NCI-H345 treated with DMSO at 0.1 percent for 48 hours (cell line): ENCODE measurements at regions not wholly inside any gene's neighbourhood (a gene's known extent, or its start where the extent isn't known, plus 50 kb on each side); places are given as distances from the start of the nearest gene placed in this dataset.

Source experiments
- DNase-seq: peaks from one replicate; lab custom pipeline; 2025; ENCODE audit not compliant: unreplicated experiment; lab: John Stamatoyannopoulos, UW

- no peak for DNase-seq
Measured at GRCh38 chr1:193311226-193311948, 125.0 kb upstream of the B3GALT2 start.

GRCh38 chr1:193310564-193310963, 124.2 kb upstream of the B3GALT2 start:
- peak; percentile 98 for DNase-seq

GRCh38 chr1:193309936-193310475, 123.6 kb upstream of the B3GALT2 start:
- DNase-seq: no peak

- DNase-seq: no peak
Measured at GRCh38 chr1:193308438-193308837, 122.0 kb upstream of the B3GALT2 start.

- DNase-seq: no peak
Measured at GRCh38 chr1:193306430-193306829, 120.0 kb upstream of the B3GALT2 start.
